HEK293 (cell line): ENCODE measurements at regions not wholly inside any gene's neighbourhood (a gene's known extent, or its start where the extent isn't known, plus 50 kb on each side); places are given as distances from the start of the nearest gene placed in this dataset.

Experiments used
- CTCF ChIA-PET: fragments of 350-600 bp; formaldehyde crosslinking; extraction: SDS; loops from one replicate; lab custom pipeline; 2021; ENCODE audit warnings: antibody characterized with exemption; lab: Yijun Ruan, JAX
- POLR2A ChIA-PET: fragments of 300-600 bp; formaldehyde crosslinking; extraction: SDS; loops from one replicate; lab custom pipeline; 2020; ENCODE audit warnings: antibody characterized with exemption, inconsistent platforms; lab: Yijun Ruan, JAX
- H3K27ac ChIP-seq: fragments of 200-500 bp; sonication (Bioruptor generic); 2 replicates; pipeline ENCODE4 v1.5.1; 2014; ENCODE audit warnings: low read depth, low read length, control low read depth, inconsistent platforms; ENCODE audit errors: extremely low read depth
- H3K36me3 ChIP-seq, 2 experiments: fragments of 200-500 bp in 1 of 2; sonication (Bioruptor generic) in 1 of 2; 1 replicate in 1 of 2; 2 replicates in 1 of 2; pipeline ENCODE4 v1.5.1; 2014 to 2017; ENCODE audit warnings: inconsistent platforms in 2 of 2, low read length in 2 of 2; ENCODE audit not compliant: control insufficient read depth in 2 of 2, insufficient read depth in 1 of 2
- H3K4me1 ChIP-seq: fragments of 200-500 bp; sonication (Bioruptor generic); 2 replicates; pipeline ENCODE4 v1.5.1; 2014; ENCODE audit warnings: mild to moderate bottlenecking, low read length, inconsistent platforms; ENCODE audit not compliant: control insufficient read depth, insufficient read depth
- H3K4me3 ChIP-seq: 2 replicates; pipeline ENCODE4 v1.5.1; 2011; ENCODE audit warnings: low read depth, mild to moderate bottlenecking, control low read depth, low read length, moderate library complexity
- H3K9me3 ChIP-seq: fragments of 200-500 bp; sonication (Bioruptor generic); 2 replicates; pipeline ENCODE4 v1.5.1; 2014; ENCODE audit warnings: low read depth, low read length, inconsistent platforms; ENCODE audit not compliant: control insufficient read depth, insufficient read depth
- GLIS2 ChIP-seq: fragments of 450-650 bp; formaldehyde crosslinking; IDR thresholded peaks from 2 replicates; pipeline ENCODE4 v1.5.1; 2016; ENCODE audit warnings: missing biosample characterization, missing genetic modification characterization
- PRDM1 ChIP-seq: fragments of 450-650 bp; formaldehyde crosslinking; IDR thresholded peaks from 2 replicates; pipeline ENCODE4; 2016; ENCODE audit warnings: missing biosample characterization, missing genetic modification characterization
- SCRT2 ChIP-seq: fragments of 450-650 bp; formaldehyde crosslinking; IDR thresholded peaks from 2 replicates; pipeline ENCODE4 v1.5.1; 2016; ENCODE audit warnings: missing biosample characterization, missing genetic modification characterization
- SP7 ChIP-seq: fragments of 450-650 bp; formaldehyde crosslinking; IDR thresholded peaks from 2 replicates; pipeline ENCODE4 v1.5.1; 2016; ENCODE audit warnings: missing biosample characterization, missing genetic modification characterization
- ZBTB21 ChIP-seq: fragments of 450-650 bp; formaldehyde crosslinking; IDR thresholded peaks from 2 replicates; pipeline ENCODE4 v1.5.1; 2017; ENCODE audit warnings: missing biosample characterization, missing genetic modification characterization
- ZBTB48 ChIP-seq: fragments of 450-650 bp; formaldehyde crosslinking; IDR thresholded peaks from 2 replicates; pipeline ENCODE4 v1.5.1; 2016; ENCODE audit warnings: missing biosample characterization, missing genetic modification characterization
- ZFP37 ChIP-seq: fragments of 450-650 bp; formaldehyde crosslinking; IDR thresholded peaks from 2 replicates; pipeline ENCODE4 v1.5.1; 2016; ENCODE audit warnings: missing biosample characterization, missing genetic modification characterization
- ZFP41 ChIP-seq: fragments of 450-650 bp; formaldehyde crosslinking; IDR thresholded peaks from 2 replicates; pipeline ENCODE4 v1.5.1; 2016; ENCODE audit warnings: missing biosample characterization, missing genetic modification characterization, borderline replicate concordance
- ZNF10 ChIP-seq: fragments of 450-650 bp; formaldehyde crosslinking; IDR thresholded peaks from 2 replicates; pipeline ENCODE4 v1.5.1; 2017; ENCODE audit warnings: missing biosample characterization, missing genetic modification characterization
- ZNF133 ChIP-seq: fragments of 450-650 bp; formaldehyde crosslinking; IDR thresholded peaks from 2 replicates; pipeline ENCODE4 v1.5.1; 2016; ENCODE audit warnings: missing biosample characterization, missing genetic modification characterization
- ZNF19 ChIP-seq: fragments of 450-650 bp; formaldehyde crosslinking; IDR thresholded peaks from 2 replicates; pipeline ENCODE4; 2016; ENCODE audit warnings: missing biosample characterization, missing genetic modification characterization, low read depth
- ZNF239 ChIP-seq: fragments of 450-650 bp; formaldehyde crosslinking; IDR thresholded peaks from 2 replicates; pipeline ENCODE4 v1.5.1; 2016; ENCODE audit warnings: missing biosample characterization, missing genetic modification characterization
- ZNF311 ChIP-seq: fragments of 450-650 bp; formaldehyde crosslinking; IDR thresholded peaks from 2 replicates; pipeline ENCODE4 v1.5.1; 2017; ENCODE audit warnings: missing biosample characterization, missing genetic modification characterization, borderline replicate concordance
- ZNF335 ChIP-seq: fragments of 450-650 bp; formaldehyde crosslinking; conservative IDR thresholded peaks from 2 replicates; pipeline ENCODE4 v1.5.1; 2016; ENCODE audit warnings: missing biosample characterization, missing genetic modification characterization
- ZNF48 ChIP-seq: fragments of 450-650 bp; formaldehyde crosslinking; IDR thresholded peaks from 2 replicates; pipeline ENCODE4 v1.5.1; 2016; ENCODE audit warnings: missing biosample characterization, missing genetic modification characterization
- ZNF510 ChIP-seq: fragments of 450-650 bp; formaldehyde crosslinking; IDR thresholded peaks from 2 replicates; pipeline ENCODE4 v1.5.1; 2018; ENCODE audit warnings: mild to moderate bottlenecking, missing genetic modification characterization, missing biosample characterization; ENCODE audit not compliant: insufficient replicate concordance
- ZNF596 ChIP-seq: fragments of 450-650 bp; IDR thresholded peaks from 2 replicates; pipeline ENCODE4 v1.5.0; 2018; ENCODE audit warnings: missing biosample characterization, mild to moderate bottlenecking, missing genetic modification characterization, moderate library complexity
- ZNF747 ChIP-seq: fragments of 450-650 bp; formaldehyde crosslinking; IDR thresholded peaks from 2 replicates; pipeline ENCODE4 v1.5.1; 2016; ENCODE audit warnings: missing biosample characterization, missing genetic modification characterization
- ZNF837 ChIP-seq: fragments of 450-650 bp; formaldehyde crosslinking; IDR thresholded peaks from 2 replicates; pipeline ENCODE4 v1.5.1; 2016; ENCODE audit warnings: missing biosample characterization, missing genetic modification characterization
- ZNF843 ChIP-seq: fragments of 450-650 bp; formaldehyde crosslinking; IDR thresholded peaks from 2 replicates; pipeline ENCODE4 v1.5.1; 2016; ENCODE audit warnings: missing biosample characterization, missing genetic modification characterization
- TF ChIP-seq, protein P1 (sequence below): fragments of 450-650 bp; formaldehyde crosslinking; IDR thresholded peaks from 2 replicates; pipeline ENCODE4 v1.5.1; 2016; ENCODE audit warnings: missing biosample characterization, missing genetic modification characterization
- TF ChIP-seq, protein P2 (sequence below): fragments of 450-650 bp; formaldehyde crosslinking; IDR thresholded peaks from 2 replicates; pipeline ENCODE4 v1.5.1; 2016; ENCODE audit warnings: missing biosample characterization, missing genetic modification characterization
- TF ChIP-seq, protein P3 (sequence below): fragments of 450-650 bp; formaldehyde crosslinking; IDR thresholded peaks from 2 replicates; pipeline ENCODE4 v1.5.1; 2016; ENCODE audit warnings: missing biosample characterization, missing genetic modification characterization
- TF ChIP-seq, protein P4 (sequence below): fragments of 450-650 bp; formaldehyde crosslinking; IDR thresholded peaks from 2 replicates; pipeline ENCODE4 v1.5.1; 2016; ENCODE audit warnings: missing biosample characterization, missing genetic modification characterization
- TF ChIP-seq, protein P5 (sequence below): fragments of 450-650 bp; formaldehyde crosslinking; optimal IDR thresholded peaks from 2 replicates; pipeline ENCODE3; 2016; ENCODE audit warnings: missing biosample characterization, mild to moderate bottlenecking, missing genetic modification characterization
- TF ChIP-seq, protein P6 (sequence below): fragments of 450-650 bp; formaldehyde crosslinking; IDR thresholded peaks from 2 replicates; pipeline ENCODE4 v1.5.1; 2016; ENCODE audit warnings: missing biosample characterization, missing genetic modification characterization

DNA sequence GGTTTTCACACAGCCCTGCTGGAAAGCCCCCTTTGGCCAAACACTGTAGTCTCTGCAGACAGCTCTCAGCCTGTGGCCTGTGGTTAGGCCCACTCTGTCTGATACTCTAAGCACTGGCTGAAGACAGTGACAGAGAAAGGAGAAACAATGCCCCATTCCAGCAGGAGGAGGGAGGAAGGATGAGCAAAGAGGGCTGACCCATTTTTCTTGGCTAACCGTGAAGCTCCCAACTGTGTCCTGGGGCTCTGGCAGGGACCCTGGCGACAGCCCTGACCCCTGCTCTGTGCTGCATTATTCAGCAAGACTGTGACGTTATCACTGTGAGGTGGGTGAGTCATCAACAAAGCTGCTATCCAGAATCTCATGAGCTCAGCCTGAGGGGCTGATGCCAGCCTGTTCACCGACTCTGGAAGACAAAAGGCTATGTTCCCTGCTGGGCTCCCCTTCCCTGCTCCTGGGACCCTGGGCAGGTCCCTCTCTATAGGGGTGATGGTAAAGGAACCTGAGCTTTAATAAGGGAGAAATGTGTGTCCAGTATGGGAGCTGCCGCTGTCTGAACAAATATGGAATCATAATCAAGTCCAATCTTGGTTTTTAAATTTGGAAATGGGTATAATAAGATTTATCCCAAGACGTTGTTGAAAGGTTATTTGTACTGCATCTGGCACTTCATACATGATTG lies 107.0 kb downstream of the RHOU start (continued):
- TF ChIP-seq ZNF335 (peak; percentile 73; the same call in 1 of the 2 replicates), SP7 (tag by site-specific recombination) (peak; percentile 76), SCRT2 (tag by site-specific recombination) (peak; percentile 55; the same call in 1 of the 2 replicates), ZFP37 (tag by site-specific recombination) (peak; percentile 97), ZNF843 (no peak), ZFP41 (no peak), ZBTB48 (tag by site-specific recombination) (peak; percentile 97), ZNF19 (tag by site-specific recombination) (no peak), ZBTB21 (peak; percentile 97), ZNF747 (tag by site-specific recombination) (no peak), PRDM1 (tag by site-specific recombination) (no peak; the same call in 1 of the 2 replicates), ZNF311 (tag by site-specific recombination) (no peak)
- TF ChIP-seq, protein P1, sequence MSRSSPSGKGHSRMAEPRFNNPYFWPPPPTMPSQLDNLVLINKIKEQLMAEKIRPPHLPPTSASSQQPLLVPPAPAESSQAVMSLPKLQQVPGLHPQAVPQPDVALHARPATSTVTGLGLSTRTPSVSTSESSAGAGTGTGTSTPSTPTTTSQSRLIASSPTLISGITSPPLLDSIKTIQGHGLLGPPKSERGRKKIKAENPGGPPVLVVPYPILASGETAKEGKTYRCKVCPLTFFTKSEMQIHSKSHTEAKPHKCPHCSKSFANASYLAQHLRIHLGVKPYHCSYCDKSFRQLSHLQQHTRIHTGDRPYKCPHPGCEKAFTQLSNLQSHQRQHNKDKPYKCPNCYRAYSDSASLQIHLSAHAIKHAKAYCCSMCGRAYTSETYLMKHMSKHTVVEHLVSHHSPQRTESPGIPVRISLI (tag by site-specific recombination) = no peak
- TF ChIP-seq, protein P2, sequence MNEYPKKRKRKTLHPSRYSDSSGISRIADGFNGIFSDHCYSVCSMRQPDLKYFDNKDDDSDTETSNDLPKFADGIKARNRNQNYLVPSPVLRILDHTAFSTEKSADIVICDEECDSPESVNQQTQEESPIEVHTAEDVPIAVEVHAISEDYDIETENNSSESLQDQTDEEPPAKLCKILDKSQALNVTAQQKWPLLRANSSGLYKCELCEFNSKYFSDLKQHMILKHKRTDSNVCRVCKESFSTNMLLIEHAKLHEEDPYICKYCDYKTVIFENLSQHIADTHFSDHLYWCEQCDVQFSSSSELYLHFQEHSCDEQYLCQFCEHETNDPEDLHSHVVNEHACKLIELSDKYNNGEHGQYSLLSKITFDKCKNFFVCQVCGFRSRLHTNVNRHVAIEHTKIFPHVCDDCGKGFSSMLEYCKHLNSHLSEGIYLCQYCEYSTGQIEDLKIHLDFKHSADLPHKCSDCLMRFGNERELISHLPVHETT (tag by site-specific recombination) = peak; percentile 75; the same call in 1 of the 2 replicates
- TF ChIP-seq, protein P3, sequence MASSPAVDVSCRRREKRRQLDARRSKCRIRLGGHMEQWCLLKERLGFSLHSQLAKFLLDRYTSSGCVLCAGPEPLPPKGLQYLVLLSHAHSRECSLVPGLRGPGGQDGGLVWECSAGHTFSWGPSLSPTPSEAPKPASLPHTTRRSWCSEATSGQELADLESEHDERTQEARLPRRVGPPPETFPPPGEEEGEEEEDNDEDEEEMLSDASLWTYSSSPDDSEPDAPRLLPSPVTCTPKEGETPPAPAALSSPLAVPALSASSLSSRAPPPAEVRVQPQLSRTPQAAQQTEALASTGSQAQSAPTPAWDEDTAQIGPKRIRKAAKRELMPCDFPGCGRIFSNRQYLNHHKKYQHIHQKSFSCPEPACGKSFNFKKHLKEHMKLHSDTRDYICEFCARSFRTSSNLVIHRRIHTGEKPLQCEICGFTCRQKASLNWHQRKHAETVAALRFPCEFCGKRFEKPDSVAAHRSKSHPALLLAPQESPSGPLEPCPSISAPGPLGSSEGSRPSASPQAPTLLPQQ = peak; percentile 66

DNA sequence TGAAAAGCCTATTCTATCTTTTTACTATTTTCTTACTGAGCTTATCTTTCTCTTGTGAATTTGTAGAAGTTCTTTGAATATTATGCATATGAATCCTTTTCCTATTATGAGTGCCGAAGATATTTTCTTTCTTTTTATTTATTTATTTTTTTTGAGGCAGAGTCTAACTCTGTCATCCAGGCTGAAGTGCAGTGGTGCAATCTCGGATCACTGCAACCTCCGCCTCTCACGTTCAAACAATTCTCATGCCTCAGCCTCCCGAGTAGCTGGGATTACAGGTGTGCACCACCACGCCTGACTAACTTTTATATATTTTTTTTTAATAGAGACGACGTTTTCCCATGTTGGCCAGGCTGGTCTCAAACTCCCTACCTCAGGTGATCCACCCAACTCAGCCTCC lies 109.8 kb downstream of the RHOU start:
- H3K4me3 ChIP-seq = no peak overlapping the region
- H3K4me1 ChIP-seq = peaks cover 3% of the 10 kb centered on the region; the same call in 1 of the 2 replicates
- ChIA-PET CTCF (interaction anchor here (0.6 kb wide), 1 partner anchor 16 kb away, joined by 5 read pairs; no protein-coding TSS in a partner anchor), POLR2A (no interaction called here)
- TF ChIP-seq ZFP37 (tag by site-specific recombination) (no peak), SCRT2 (tag by site-specific recombination) (0 out of 2 replicates have a peak, but pooled peaks have one; percentile 0)
- H3K27ac ChIP-seq = no peak overlapping the region
- H3K9me3 ChIP-seq = no peaks in the 10 kb centered on the region; the same call in 1 of the 2 replicates
- H3K36me3 ChIP-seq = no peaks in the 10 kb centered on the region

DNA sequence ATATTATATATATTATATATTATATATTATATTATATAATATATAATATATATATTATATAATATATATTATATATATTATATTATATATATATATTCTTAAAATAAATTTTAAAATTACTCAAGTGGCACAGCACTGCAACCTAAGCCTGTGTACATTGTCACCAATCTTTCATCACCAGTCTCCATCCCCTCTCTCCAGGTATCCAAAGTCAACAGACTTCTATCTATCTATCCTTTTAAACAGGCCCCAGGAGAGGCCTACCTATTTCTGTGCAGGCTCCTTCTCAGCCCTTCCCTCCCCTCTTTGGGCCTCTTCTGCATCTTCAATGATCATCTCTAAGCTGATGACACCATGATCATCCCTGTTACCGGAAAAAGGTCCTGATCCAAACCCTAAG lies 111.7 kb downstream of the RHOU start:
- CTCF ChIA-PET = interaction anchor here (1.2 kb wide), 1 partner anchor 15 kb away, joined by 4 read pairs; no protein-coding TSS in a partner anchor
- no peak for TF ChIP-seq ZFP41
- no peak for TF ChIP-seq ZNF510 (tag by site-specific recombination)
- TF ChIP-seq ZBTB21 = no peak
- no peak for TF ChIP-seq ZNF10 (tag by site-specific recombination)
- no peak for TF ChIP-seq ZNF239 (tag by site-specific recombination)
- no peak for TF ChIP-seq GLIS2 (tag by site-specific recombination)
- no peak for TF ChIP-seq ZNF48
- TF ChIP-seq ZNF596 (tag by site-specific recombination) = no peak
- TF ChIP-seq, protein P4, sequence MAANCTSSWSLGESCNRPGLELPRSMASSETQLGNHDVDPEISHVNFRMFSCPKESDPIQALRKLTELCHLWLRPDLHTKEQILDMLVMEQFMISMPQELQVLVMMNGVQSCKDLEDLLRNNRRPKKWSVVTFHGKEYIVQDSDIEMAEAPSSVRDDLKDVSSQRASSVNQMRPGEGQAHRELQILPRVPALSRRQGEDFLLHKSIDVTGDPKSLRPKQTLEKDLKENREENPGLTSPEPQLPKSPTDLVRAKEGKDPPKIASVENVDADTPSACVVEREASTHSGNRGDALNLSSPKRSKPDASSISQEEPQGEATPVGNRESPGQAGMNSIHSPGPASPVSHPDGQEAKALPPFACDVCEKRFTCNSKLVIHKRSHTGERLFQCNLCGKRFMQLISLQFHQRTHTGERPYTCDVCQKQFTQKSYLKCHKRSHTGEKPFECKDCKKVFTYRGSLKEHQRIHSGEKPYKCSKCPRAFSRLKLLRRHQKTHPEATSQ (tag by site-specific recombination) = no peak
- TF ChIP-seq, protein P5, sequence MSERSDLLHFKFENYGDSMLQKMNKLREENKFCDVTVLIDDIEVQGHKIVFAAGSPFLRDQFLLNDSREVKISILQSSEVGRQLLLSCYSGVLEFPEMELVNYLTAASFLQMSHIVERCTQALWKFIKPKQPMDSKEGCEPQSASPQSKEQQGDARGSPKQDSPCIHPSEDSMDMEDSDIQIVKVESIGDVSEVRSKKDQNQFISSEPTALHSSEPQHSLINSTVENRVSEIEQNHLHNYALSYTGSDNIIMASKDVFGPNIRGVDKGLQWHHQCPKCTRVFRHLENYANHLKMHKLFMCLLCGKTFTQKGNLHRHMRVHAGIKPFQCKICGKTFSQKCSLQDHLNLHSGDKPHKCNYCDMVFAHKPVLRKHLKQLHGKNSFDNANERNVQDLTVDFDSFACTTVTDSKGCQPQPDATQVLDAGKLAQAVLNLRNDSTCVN (tag by site-specific recombination) = no peak
- TF ChIP-seq, protein P6, sequence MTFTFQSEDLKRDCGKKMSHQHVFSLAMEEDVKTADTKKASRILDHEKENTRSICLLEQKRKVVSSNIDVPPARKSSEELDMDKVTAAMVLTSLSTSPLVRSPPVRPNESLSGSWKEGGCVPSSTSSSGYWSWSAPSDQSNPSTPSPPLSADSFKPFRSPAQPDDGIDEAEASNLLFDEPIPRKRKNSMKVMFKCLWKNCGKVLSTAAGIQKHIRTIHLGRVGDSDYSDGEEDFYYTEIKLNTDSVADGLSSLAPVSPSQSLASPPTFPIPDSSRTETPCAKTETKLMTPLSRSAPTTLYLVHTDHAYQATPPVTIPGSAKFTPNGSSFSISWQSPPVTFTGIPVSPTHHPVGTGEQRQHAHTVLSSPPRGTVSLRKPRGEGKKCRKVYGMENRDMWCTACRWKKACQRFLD (tag by site-specific recombination) = no peak
- TF ChIP-seq ZNF133 = no peak
- no peak for TF ChIP-seq ZNF837 (tag by site-specific recombination)
- TF ChIP-seq ZNF747 (tag by site-specific recombination) = no peak

More for the DNA sequence above, 111.7 kb downstream of the RHOU start:
- POLR2A ChIA-PET = no interaction called here
- Histone ChIP-seq H3K27ac (no peak overlapping the region), H3K36me3 (no peaks in the 10 kb centered on the region), H3K4me3 (no peak overlapping the region), H3K4me1 (peaks cover 2% of the 10 kb centered on the region; the same call in 1 of the 2 replicates), H3K9me3 (no peaks in the 10 kb centered on the region; the same call in 1 of the 2 replicates)
